HG03432 (cell line): ENCODE measurements at regions not wholly inside any gene's neighbourhood (a gene's known extent, or its start where the extent isn't known, plus 50 kb on each side); places are given as distances from the start of the nearest gene placed in this dataset.

ENCODE experiments used
- ATAC-seq: cut with Tn5 transposase; IDR thresholded peaks from one replicate; pipeline ENCODE4 v1.9.1; 2021; ENCODE audit warnings: mild to moderate bottlenecking, moderate library complexity; ENCODE audit not compliant: unreplicated experiment

DNA sequence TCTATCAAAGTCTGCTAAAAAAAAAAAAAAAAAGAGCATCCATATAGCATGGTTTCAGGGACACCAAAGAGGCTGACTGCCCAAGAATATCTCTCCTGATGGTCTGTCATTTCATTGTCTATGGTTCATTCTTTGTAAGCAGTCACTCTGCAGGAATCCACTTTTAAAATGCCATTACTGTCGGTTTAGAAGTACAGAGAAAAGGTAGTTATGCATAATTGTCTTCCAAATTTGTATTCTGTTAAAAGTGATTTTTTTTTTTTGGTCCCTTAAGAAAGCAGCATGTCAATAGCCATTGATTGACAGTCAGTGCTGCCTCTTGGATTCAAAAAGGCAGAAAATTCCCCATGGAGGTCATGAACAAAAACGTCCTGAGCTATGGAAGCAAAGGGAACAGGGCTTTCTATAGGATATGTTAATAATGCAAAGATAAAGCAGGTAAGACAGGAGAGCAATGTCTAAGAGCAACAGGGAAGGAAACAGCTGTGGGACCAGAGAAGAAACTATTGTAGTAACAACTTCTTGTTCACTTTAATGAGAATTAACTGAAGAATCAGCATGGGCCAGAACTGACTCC lies 245.8 kb downstream of the TMX3 start:
- ATAC-seq = no peak

DNA sequence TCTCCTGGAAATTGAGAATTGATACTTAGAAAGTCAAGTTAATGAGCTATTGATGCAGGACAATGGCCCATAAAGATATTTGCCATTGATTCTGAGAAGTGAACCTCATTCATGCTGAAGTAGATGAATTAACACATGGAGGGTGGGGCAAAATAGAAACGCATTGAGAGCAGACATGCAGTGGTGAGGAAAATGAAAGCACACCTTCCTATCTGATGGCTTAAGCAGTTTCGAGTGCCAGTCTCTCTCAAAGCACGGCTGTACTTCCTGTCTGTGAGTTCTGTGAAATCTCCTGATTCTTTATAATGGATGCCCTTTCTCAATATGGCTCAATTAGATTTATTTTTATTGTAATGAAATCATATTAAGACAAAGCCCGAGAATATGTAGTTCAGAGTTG lies 247.0 kb downstream of the TMX3 start:
- peak; percentile 58 for ATAC-seq

DNA sequence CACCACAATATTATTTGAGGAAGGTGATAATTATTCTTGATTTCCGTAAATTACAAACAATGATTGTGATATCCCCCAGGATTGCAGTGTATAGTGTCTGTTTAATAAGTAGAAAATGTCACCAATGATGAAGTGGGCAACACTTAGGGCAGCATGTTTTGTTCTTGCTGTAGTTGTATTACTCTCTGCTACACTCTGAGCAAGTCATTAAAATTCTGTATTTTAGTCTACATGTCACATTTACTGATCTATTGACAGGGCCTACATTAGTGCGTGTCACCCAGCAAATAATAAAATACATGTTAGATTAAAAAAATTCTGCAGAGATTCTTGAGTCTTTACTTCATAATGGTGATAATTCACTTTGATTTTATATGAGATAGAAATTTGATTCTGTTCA lies 247.6 kb downstream of the TMX3 start:
- ATAC-seq = no peak

DNA sequence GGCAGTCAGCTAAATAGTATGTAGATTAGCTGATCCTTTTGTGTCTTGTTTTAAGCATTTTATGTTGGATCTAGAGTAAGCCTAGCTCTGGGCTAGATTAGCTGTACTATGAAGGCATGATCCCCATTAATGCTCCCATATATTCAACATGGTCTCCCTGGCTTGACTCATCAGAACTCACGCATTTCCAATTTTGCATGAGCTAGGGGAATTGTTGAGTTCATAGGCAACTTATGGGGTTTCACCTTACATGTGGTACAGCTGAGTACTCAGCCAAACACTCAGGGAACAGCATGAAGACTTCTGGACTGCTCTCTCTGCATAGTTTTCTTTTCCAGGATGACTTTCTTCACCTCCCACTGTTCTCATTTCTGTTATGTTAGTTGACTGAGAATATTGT lies 248.2 kb downstream of the TMX3 start:
- ATAC-seq = no peak

DNA sequence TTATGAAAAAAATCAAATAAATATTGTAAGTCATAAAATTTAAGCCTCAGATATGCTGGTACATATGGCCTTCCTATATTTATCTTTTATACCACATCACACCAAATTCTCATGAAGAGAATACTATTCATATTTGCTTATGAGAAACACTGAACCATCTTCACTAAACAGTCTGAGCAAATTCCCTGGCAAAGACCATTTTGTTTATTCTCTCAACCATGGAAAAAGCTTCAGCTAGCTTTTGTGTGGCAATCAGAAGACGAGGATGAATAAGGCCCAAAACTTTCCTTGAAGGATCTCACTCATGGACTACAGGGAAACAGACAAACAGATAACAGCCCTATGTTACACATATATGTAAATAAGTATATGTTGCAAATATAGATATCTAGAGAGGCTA lies 252.1 kb downstream of the TMX3 start:
- ATAC-seq = no peak

DNA sequence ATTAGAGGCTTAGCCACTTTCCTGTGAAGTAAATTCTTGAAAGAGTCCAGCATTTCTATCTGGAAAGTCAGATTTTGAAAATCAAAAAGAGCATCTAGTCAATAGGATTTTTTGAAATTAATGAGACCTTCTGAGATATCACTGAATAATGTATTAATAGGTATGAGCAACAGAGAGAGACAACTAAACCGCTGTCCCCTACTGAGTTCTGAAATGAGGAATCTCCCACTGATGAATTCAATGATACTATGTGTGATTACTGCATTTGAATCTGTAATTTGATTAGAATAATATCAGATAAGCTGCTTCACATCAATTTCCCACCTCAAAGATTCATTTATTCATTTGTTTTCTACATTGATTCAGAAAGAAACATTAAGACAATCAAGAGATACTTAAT lies 252.8 kb downstream of the TMX3 start:
- ATAC-seq = no peak

DNA sequence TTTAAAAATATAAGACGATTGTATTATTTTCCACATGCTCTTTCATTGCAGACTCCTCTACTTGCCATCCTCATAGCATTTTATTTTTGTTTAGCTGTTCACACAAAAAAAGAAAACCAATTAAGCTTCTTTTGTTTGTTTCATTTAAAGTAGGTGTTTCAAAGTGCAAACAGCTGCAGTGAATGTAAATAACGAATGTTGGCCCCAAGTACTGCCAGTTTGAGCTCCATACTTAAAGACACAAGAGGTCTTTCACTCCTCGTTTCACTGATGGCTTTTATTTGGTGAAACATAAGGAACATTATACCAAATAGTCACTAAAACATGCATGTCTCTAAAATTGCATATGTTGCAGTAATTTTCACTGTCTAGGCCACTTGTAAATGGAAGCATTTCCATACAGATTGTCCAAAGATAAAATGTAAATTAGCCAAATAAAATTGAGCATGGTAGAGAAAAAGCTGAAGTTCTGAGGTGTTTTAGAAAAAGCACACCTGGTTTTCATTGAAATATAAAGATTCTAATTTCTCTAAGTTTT lies 253.4 kb downstream of the TMX3 start:
- ATAC-seq = no peak

DNA sequence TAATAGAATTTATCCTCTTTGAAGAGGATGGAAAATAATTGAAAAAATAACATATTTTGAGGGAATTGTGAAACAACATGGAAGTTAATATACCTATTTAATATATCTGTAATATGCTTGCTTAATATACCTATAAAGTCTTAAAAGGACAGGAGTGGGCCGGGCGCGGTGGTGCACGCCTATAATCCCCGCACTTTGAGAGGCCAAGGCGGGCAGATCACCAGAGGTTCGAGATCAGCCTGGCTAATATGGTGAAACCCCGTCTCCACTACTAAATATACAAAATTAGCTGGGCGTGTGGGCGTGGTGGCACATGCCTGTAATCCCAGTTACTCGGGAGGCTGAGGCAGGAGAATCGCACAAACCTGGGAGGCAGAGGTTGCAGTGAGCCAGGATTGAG lies 254.9 kb downstream of the TMX3 start:
- ATAC-seq = no peak

DNA sequence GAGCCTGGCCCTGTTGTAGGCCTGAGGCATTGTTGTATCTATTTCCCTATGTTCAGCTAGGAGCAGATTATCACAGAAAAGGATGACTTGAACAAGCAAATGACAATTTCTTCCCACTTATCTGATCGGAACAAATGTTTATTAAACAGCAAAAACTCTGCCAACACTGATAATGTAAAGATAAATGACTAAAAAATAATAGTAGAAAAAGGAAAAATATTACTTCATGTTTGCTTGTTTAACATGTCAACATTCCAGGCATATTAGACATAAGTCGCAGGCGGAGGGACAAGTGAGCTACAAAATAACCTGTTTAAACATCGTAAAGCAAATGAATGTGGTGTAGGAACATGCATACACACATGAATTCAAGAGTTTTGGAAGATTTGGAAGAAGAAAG lies 257.9 kb downstream of the TMX3 start:
- no peak for ATAC-seq

DNA sequence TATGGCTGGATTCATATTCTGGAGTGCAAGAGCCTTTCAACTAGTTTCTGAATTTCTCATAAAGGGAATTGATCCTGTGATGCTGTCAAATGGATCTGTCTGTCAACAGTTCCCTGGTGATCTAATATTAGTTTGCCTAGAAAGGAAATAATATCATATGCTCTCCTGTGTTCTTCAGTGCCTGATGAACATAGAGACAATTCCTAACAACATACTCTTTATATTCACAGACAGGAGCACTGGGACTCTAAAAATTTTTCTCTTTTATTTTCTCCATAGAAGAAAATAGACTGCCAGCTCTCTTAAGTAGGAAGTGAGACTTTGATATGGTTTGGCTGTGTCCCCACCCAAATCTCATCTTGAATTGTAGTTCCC lies 259.7 kb downstream of the TMX3 start:
- ATAC-seq = no peak

DNA sequence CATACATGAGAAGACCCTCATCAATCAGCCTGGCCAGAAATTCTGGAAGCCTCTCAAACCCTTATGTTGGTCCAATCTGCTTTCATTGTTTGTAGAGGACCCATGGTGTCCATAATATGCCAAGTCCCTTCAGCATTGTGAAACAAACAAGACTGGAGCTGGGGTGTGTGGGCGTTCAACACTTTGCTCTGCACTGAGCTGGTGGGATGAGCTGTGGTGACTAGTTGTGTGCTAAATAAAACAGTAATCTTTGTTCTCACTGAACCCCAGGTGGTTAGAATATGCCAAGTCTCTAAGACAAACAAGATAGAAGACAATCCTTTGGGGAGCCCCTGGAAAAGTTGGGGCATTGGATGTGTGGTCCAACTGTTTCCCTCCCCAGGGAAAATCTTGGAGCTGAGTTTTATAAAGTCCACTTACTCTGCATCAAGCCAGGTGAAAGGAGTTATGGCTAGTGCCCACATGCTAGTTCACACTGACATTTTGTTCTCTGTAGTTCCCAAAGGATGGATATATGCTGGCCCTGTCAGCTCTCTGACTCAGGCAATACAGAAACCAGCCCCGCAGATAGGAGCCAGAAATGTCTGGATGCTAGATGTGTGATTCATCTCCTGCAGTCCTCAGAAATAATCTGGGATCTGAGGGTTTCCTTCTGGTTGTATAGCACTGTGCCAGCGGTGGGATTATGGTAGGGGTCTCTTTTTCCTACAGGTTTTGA lies 260.2 kb downstream of the TMX3 start:
- ATAC-seq = no peak

DNA sequence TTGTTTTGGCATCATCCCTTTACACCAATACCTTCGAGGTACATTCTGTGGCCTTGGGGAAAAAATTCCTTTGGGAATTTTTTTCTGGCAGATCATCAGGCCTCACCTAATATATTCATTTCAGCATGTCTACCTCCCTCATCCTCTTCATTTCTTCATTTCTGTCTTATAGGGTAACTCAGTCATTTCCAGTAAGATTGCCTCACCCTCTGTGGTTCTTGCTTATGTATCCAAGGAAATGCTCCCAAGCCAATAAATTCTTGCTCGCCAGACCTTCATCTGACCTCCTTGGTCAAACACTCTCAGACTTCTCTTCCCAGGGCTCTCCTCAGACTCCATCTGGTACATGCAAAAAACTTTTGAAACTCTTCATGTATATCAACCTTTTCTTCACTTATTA lies 265.6 kb downstream of the TMX3 start:
- no peak for ATAC-seq

DNA sequence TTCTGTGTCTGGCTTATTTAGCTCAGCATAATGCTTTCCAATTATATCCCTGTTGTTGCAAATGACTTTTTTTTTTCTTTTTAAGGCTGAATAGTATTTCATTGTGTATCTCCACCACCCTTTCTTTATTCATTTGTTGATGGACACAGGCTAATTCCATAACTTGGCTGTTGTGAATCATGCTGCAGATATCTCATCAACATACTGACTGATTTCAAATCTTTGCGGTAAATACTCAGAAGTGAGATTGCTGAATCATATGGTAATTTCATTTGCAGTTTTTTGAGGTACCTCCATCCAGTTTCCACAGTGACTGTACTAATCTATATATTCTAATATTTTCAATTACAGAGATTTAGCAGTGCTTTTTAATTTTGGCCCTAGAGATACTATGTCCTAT lies 266.2 kb downstream of the TMX3 start:
- no peak for ATAC-seq

DNA sequence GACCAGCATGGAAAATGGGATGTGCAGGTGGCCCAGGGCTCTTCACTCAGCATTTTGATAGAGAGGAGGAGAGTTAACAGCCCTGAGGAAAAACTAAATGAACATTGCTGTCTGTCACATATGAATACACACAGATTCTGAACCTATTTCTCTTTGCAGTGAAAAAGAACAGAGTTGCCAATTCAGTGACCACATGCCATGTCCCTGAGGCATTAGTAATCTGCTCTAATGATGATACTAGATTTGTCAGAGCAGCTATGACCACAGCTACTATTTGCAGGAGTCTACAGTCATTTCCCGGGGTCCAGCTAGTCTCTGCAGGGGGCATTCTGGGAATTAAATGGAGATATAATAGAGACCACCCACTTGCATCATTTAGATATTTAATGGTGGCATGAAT lies 267.6 kb downstream of the TMX3 start:
- ATAC-seq = no peak

DNA sequence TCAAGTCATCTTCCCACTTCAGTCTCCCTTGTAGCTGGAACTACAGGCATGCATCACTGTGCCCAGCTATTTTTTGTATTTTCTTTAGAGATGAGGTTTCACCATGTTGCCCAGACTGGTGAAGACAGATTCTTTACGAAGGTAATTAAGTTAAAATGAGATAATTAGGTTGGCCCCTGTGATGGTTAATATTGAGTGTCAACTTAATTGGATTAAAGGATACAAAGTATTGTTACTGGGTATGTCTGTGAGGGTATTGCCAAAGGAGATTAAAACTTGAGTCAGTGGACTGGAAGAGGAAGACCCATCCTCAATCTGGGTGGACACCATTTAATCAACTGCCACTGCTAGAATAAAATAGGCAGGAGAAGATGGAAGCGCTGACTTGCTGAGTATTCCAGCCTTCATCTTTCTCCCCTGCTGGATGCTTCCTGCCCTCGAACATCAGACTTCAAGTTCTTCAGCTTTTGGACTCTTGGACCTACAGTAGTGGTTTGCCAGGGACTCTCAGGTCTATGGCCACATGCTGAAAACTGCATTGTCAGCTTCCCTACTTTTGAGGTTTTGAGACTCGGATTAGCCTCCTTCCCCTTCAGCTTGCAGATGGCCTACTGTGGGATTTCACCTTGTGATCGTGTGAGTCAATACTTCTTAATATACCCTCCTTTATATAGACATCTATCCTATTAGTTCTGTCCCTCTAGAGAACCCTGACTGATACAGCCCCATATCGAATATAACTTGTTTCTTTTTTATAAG lies 269.1 kb downstream of the TMX3 start:
- no peak for ATAC-seq

DNA sequence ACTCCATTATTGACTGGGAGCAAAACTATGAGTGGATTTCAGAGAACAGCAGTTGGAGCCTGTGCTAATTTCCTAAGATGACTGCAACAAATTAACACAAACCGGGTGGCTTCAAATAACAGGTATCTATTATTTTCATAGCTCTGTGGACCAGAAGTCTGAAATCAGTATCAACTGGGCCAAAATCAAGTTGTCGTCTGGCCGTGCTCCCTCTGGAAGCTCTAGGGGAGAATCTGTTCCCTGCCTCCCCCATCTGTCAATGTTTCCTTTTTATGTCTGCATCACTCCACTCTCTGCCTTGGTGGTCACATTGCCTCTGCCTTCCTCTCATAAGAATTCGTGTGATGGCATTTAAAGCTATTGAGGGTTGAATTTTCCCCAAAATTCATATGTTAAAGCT lies 269.8 kb downstream of the TMX3 start:
- ATAC-seq = no peak

DNA sequence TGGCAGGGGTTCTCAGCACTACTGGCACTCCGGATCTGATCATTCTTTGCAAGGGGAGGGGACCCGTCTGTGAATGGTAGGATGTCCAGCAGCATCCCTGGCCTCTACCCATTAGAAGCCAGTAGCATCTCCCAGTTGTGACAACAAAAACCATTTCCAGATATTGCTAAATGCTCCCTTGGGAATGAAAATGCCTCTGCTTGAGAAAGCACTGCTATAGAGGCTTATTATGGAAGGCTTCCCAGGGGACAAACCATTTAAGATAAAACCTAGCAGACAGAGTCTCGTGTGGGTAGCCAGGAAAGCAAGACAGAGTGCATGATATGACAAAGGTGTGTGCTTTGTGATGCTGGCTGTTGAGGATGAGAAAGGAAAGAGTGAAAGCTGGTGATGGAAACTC lies 273.7 kb downstream of the TMX3 start:
- ATAC-seq = no peak

DNA sequence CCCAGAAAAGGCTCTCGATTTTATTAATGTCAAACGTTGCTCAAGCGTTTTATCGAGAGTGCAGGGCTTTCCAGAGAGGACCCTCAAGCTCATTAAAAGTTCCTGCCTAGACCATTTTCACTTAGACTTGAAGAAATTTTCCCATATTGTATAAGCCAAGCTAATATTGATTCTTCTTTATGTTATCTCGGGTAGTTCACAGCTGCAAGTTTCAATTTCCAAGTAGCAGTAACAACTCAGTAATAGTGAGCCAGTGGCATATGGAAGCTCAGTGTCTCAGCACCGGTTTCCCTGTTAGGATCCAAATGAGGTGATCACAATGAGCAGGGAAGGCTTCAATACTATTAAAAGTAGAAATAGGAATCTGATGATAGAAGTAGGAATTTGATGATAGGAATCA lies 274.5 kb downstream of the TMX3 start:
- ATAC-seq = no peak

DNA sequence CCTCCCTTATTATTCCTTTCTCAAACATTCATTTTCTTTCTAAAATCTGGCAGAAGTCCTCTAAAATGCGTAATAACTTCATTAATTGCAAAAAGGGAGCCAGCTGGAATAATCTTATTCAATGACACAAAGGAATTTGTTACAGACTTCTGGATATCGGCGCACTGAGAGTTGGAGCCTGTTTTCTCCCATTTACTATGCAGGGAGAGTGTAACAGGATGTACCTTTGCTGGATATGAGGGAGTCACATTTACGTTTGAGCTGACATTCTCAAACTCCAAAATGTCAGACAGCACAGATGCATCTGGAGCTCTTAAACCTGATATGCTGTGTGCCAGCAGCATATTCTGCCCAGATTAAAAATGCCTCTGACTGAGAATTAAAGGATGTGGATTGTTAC lies 275.3 kb downstream of the TMX3 start:
- no peak for ATAC-seq

DNA sequence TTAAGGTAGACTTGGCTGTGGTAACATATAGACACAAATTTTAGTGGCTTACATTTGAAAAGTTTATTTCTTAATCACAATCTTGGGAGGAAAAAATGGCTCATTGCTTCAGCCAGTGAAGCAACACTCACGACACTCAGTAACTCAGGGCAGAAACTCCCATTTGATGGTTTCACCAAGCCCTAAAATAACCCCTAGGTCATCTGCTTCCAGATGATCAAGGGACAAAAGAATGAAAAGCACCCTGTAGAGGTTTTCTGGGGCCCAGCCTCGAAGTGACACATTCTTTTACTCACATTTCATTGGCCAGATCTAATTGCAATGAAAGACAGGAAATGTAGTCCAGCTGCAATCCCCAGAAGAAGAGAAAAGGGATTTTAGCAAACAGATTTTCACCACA lies 275.9 kb downstream of the TMX3 start:
- ATAC-seq = peak; percentile 60

DNA sequence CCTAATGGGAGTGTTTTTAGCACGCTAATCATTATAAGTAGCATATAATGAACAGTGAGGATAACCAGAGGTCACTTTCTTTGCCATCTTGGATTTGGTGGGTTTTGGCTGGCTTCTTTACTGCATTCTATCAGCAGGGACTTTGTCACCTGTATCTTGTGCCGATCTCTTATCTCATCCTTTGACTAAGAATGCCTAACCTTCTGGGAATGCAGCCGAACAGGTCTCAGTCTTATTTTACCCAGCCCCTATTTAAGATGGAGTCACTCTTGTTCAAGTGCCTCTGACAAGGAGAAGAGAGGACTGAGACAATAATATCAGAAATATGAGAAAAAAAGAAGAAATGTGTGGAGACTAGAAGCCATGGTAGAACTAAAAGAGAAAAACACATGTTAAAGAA lies 276.4 kb downstream of the TMX3 start:
- ATAC-seq = no peak

DNA sequence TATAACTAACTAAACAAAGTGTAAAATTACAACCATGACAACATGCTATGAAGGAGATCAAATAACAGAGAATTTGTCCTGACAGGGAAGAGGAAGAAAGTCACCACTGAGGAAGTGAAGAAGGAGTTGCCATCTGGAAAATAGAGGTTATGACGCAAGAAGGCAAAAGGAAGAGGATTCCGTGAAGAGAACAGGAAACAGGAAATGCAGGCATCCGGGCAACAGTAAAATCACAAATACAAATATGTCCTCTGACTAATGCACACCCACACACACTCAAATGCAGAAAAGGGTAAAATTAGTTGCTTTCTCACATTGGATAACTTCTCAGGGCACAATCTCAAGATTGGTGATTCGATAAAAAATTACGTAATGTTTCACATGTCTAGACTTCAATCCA lies 278.4 kb downstream of the TMX3 start:
- no peak for ATAC-seq
